ENCODE measurements at regions not wholly inside any gene's neighbourhood (a gene's known extent, or its start where the extent isn't known, plus 50 kb on each side); places are given as distances from the start of the nearest gene placed in this dataset.

DNA sequence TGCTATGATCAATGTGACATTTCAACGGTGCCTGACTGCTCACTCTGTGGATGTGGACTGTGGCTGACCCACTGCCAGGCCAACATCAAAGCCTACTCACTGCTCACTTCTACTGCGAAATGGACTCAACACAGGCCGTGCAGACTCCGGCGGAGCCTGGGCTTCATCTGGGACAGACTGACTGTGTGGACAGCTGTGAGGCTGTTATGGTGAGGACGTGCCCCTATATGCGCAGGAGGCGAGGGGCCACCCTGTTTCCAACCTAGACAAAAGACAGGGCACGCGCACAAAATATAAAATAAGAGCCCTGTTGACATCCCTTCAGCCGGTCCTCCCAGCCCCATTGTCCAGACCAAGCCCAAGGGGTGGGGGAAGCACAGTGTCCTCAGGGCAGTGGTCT, 514.4 kb upstream of the RAB6C start:
- Histone ChIP-seq H3K27ac (no peak overlapping the region), H3K27me3 (no peaks in the 10 kb centered on the region), H3K9me3 (no peaks in the 10 kb centered on the region), H3K4me1 (no peaks in the 10 kb centered on the region), H3K36me3 (no peaks in the 10 kb centered on the region), H3K4me3 (no peak overlapping the region)
- DNase-seq: no peak
- intact Hi-C loops (cut with DNase I): no loop called here
- FAIRE-seq: no peak
- WGBS, 2 donors: 91 to 95% methylated on average over 11 of the region's 11 CpGs
- ATAC-seq: no peak
- no peak for TF ChIP-seq CTCF (IDR thresholded peaks at IDR 0.05)

DNA sequence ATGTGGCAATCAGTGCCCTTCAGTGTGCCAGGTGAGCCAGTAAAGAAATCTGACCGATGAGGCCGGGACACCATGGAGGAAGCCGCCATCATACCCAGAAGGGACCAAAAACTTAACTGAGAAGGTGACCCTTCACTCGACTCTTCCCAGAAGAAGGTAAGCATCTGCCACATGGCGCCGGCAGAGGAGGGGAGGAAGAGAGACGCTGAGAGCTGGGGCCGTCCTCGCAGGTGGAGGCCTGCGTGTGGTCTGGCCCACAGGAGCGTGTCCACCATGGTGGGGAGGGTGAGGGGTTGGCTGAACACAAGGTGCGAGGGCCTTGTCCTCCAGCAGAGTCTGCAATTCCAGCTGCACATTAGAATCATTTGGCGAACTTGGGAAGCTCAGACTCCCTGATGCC, 513.1 kb upstream of the RAB6C start:
- Histone ChIP-seq H3K4me1 (no peaks in the 10 kb centered on the region), H3K4me3 (no peak overlapping the region), H3K27me3 (no peaks in the 10 kb centered on the region), H3K36me3 (no peaks in the 10 kb centered on the region), H3K27ac (no peak overlapping the region), H3K9me3 (no peaks in the 10 kb centered on the region)
- no peak for TF ChIP-seq CTCF (IDR thresholded peaks at IDR 0.05)
- FAIRE-seq (no peak), DNase-seq (no peak), ATAC-seq (no peak)
- WGBS, 2 donors: 83 to 87% methylated on average over 11 to 13 of the region's 13 CpGs
- intact Hi-C loops (cut with DNase I): no loop called here

GRCh38 chr2:129467012-129467779, 512.3 kb upstream of the RAB6C start:
- Histone ChIP-seq H3K4me3 (no peak overlapping the region), H3K9me3 (no peaks in the 10 kb centered on the region), H3K27me3 (no peaks in the 10 kb centered on the region), H3K27ac (no peak overlapping the region), H3K36me3 (no peaks in the 10 kb centered on the region), H3K4me1 (no peaks in the 10 kb centered on the region)
- no peak for FAIRE-seq
- TF ChIP-seq CTCF (IDR thresholded peaks at IDR 0.05): no peak
- DNase-seq: no peak
- 60 to 64% methylated on average over 11 of the region's 11 CpGs for WGBS, 2 donors
- ATAC-seq: no peak
- intact Hi-C loops (cut with DNase I): no loop called here

- no peaks in the 10 kb centered on the region for H3K4me1 ChIP-seq
- H3K27ac ChIP-seq: no peak overlapping the region
- ATAC-seq: no peak
- no peaks in the 10 kb centered on the region for H3K9me3 ChIP-seq
- intact Hi-C loops (cut with DNase I): no loop called here
- DNase-seq: no peak
- H3K36me3 ChIP-seq: no peaks in the 10 kb centered on the region
- no peak for TF ChIP-seq CTCF (IDR thresholded peaks at IDR 0.05)
- no peaks in the 10 kb centered on the region for H3K27me3 ChIP-seq
- FAIRE-seq: no peak
- WGBS, 2 donors: 50 to 62% methylated on average over 3 of the region's 3 CpGs
- H3K4me3 ChIP-seq: no peak overlapping the region
Observed at GRCh38 chr2:129467941-129468340, 511.5 kb upstream of the RAB6C start.

DNA sequence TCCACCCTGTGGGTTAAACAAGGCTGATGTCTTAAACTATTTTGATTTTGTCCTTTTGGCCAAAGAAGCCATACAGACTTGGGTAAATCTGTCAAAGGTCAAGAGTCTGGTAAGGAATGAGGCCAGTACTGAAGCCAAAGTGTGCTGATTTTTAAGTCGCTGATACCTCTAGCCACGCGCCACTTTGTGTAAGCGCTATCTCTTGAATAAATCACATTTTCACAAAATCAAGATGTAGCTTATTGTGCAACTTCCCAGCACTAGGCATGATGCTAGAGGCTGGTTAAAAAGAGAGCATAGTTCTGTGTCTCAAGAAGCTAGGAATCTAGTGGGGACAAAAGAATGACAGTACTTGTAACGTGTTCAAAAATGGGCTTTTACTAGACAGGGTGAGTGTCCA, 510.6 kb upstream of the RAB6C start:
- Histone ChIP-seq H3K9me3 (no peaks in the 10 kb centered on the region), H3K36me3 (no peaks in the 10 kb centered on the region), H3K27ac (no peak overlapping the region), H3K4me1 (no peaks in the 10 kb centered on the region), H3K27me3 (no peaks in the 10 kb centered on the region), H3K4me3 (no peak overlapping the region)
- ATAC-seq (no peak), FAIRE-seq (no peak), DNase-seq (no peak)
- TF ChIP-seq CTCF (IDR thresholded peaks at IDR 0.05): no peak
- intact Hi-C loops (cut with DNase I): no loop called here
- 82 to 91% methylated on average over 5 of the region's 5 CpGs for WGBS, 2 donors

Data from pancreas (tissue), 10 donors.